H1 (cell line): ENCODE measurements at regions not wholly inside any gene's neighbourhood (a gene's known extent, or its start where the extent isn't known, plus 50 kb on each side); places are given as distances from the start of the nearest gene placed in this dataset.
"Not testable (repeated sequence)": the region's sequence is repeated elsewhere in the genome, so short reads cannot be mapped to it uniquely, and the experiment has no call there.

Experiments used
- CTCF ChIA-PET: fragments of 300-600 bp; sonication (Branson Sonifier 250); formaldehyde crosslinking; loops from one replicate; lab custom pipeline; 2021; ENCODE audit not compliant: partially characterized antibody; lab: Charles Lee
- POLR2A ChIA-PET: fragments of 300-600 bp; sonication (Branson Sonifier 250); formaldehyde crosslinking; loops from one replicate; lab custom pipeline; 2021; ENCODE audit warnings: inconsistent platforms; ENCODE audit not compliant: partially characterized antibody; lab: Charles Lee
- DNase-seq, 2 experiments: peaks; one replicate each; pipeline versions ENCODE4 v3.0.0 to v3.0.0-alpha.2; 2010 to 2022; ENCODE audit warnings: low spot score in 2 of 2, low read depth in 1 of 2, mixed read lengths in 1 of 2
- FAIRE-seq: peaks from 2 replicates; lab custom pipeline; 2011; peaks lifted over from hg19 to GRCh38; lab: Jason Lieb, UNC
- H2AFZ ChIP-seq: 2 replicates; pipeline ENCODE4 v1.8.1; 2012; ENCODE audit warnings: low read length, inconsistent platforms
- H2AK5ac ChIP-seq: 2 replicates; pipeline ENCODE4 v1.6.1; 2013; ENCODE audit warnings: low read depth, low read length
- H2BK120ac ChIP-seq: replicated peaks from 2 replicates; pipeline ENCODE3; 2013; ENCODE audit warnings: low read depth, low read length, inconsistent platforms
- H2BK12ac ChIP-seq: 2 replicates; pipeline ENCODE4 v1.6.1; 2013; ENCODE audit warnings: low read depth, low read length
- H2BK15ac ChIP-seq: 2 replicates; pipeline ENCODE4 v1.6.1; 2013; ENCODE audit warnings: low read length
- H2BK20ac ChIP-seq: 2 replicates; pipeline ENCODE4 v1.6.1; 2013; ENCODE audit warnings: low read length
- H2BK5ac ChIP-seq: 2 replicates; pipeline ENCODE4 v1.6.1; 2013; ENCODE audit warnings: low read depth, low read length
- H3K14ac ChIP-seq: 2 replicates; pipeline ENCODE4 v1.6.1; 2013; ENCODE audit warnings: inconsistent platforms; ENCODE audit not compliant: insufficient read length
- H3K18ac ChIP-seq: 2 replicates; pipeline ENCODE4 v1.6.1; 2013; ENCODE audit warnings: low read length; ENCODE audit errors: extremely low read depth
- H3K23ac ChIP-seq: 2 replicates; pipeline ENCODE4 v1.6.1; 2013; ENCODE audit warnings: inconsistent platforms; ENCODE audit not compliant: insufficient read length
- H3K23me2 ChIP-seq: 2 replicates; pipeline ENCODE4 v1.6.1; 2013; ENCODE audit warnings: low read depth, low read length
- H3K27ac ChIP-seq: 2 replicates; pipeline ENCODE4 v1.6.1; 2011; ENCODE audit warnings: low read depth, low read length, inconsistent platforms
- H3K27me3 ChIP-seq, 4 experiments: replicated peaks in 1 of 4; 1 replicate in 1 of 4; 2 replicates in 3 of 4; pipeline versions ENCODE4 v1.6.1 to v1.8.1; 2011 to 2013; ENCODE audit warnings: low read length in 3 of 4, mild to moderate bottlenecking in 3 of 4, inconsistent platforms in 2 of 4, mixed read lengths in 2 of 4, moderate library complexity in 1 of 4; ENCODE audit not compliant: control insufficient read depth in 3 of 4, insufficient read depth in 3 of 4; ENCODE audit errors: extremely low read depth in 1 of 4
- H3K36me3 ChIP-seq, 4 experiments: 2 replicates each; pipeline versions ENCODE4 v1.6.1 to v1.8.1; 2011 to 2013; ENCODE audit warnings: mild to moderate bottlenecking in 4 of 4, low read length in 3 of 4, moderate library complexity in 2 of 4, control low read depth in 1 of 4, inconsistent platforms in 1 of 4; ENCODE audit not compliant: insufficient read depth in 4 of 4, control insufficient read depth in 2 of 4
- H3K4ac ChIP-seq: replicated peaks from 2 replicates; pipeline ENCODE3; 2013; ENCODE audit warnings: low read length, low read depth, mixed read lengths, inconsistent platforms; ENCODE audit not compliant: insufficient read length
- H3K4me1 ChIP-seq, 4 experiments: replicated peaks in 1 of 4; 1 replicate in 1 of 4; 2 replicates in 3 of 4; pipeline versions ENCODE4 v1.6.1 to v1.8.1; 2011 to 2013; ENCODE audit warnings: low read length in 3 of 4, inconsistent platforms in 2 of 4, mixed read lengths in 1 of 4; ENCODE audit not compliant: insufficient read depth in 4 of 4, control insufficient read depth in 3 of 4
- H3K4me2 ChIP-seq, 2 experiments: 2 replicates each; pipeline versions ENCODE4 v1.6.1 to v1.8.1; 2011 to 2013; ENCODE audit warnings: low read depth in 2 of 2, low read length in 2 of 2, control low read depth in 1 of 2, inconsistent platforms in 1 of 2, mild to moderate bottlenecking in 1 of 2; ENCODE audit not compliant: insufficient read depth in 1 of 2
- H3K4me3 ChIP-seq, 4 experiments: fragments of 200-600, 300-600 bp in 1 of 4; sonication (generic), shearing (Covaris generic), sonication (Bioruptor Twin) in 1 of 4; 2 replicates each; pipeline versions ENCODE4 v1.5.1 to v1.8.1; 2011 to 2016; ENCODE audit warnings: low read length in 4 of 4, low read depth in 3 of 4, control low read depth in 2 of 4, inconsistent platforms in 2 of 4, mild to moderate bottlenecking in 2 of 4, mixed read lengths in 1 of 4, moderate library complexity in 1 of 4; ENCODE audit not compliant: insufficient read depth in 2 of 4; ENCODE audit errors: extremely low read depth in 1 of 4
- H3K56ac ChIP-seq: replicated peaks from 2 replicates; pipeline ENCODE3; 2013; ENCODE audit warnings: low read depth, mild to moderate bottlenecking, mixed read lengths, low read length, inconsistent platforms; ENCODE audit not compliant: insufficient read length
- H3K79me1 ChIP-seq: 2 replicates; pipeline ENCODE4 v1.6.1; 2013; ENCODE audit warnings: low read depth, low read length, control low read depth
- H3K79me2 ChIP-seq, 2 experiments: 2 replicates each; pipeline versions ENCODE4 v1.6.1 to v1.8.1; 2012 to 2013; ENCODE audit warnings: low read length in 2 of 2, mild to moderate bottlenecking in 2 of 2, inconsistent platforms in 1 of 2; ENCODE audit not compliant: insufficient read depth in 2 of 2, control insufficient read depth in 1 of 2
- H3K9ac ChIP-seq, 4 experiments: replicated peaks in 1 of 4; 1 replicate in 1 of 4; 2 replicates in 3 of 4; pipeline versions ENCODE4 v1.6.1 to v1.8.1; 2011 to 2013; ENCODE audit warnings: low read depth in 3 of 4, low read length in 3 of 4, control low read depth in 2 of 4, mild to moderate bottlenecking in 2 of 4, moderate library complexity in 2 of 4, inconsistent platforms in 1 of 4; ENCODE audit errors: extremely low read depth in 1 of 4
- H3K9me3 ChIP-seq, 2 experiments: 2 replicates each; pipeline versions ENCODE4 v1.6.1 to v1.8.1; 2012 to 2013; ENCODE audit warnings: mild to moderate bottlenecking in 2 of 2, moderate library complexity in 2 of 2, control low read depth in 1 of 2, inconsistent platforms in 1 of 2, low read depth in 1 of 2, low read length in 1 of 2, mixed read lengths in 1 of 2; ENCODE audit not compliant: insufficient read depth in 2 of 2
- H4K20me1 ChIP-seq, 2 experiments: replicated peaks in 1 of 2; 2 replicates each; pipeline versions ENCODE3 to v1.8.1; 2011 to 2013; ENCODE audit warnings: inconsistent platforms in 2 of 2, low read length in 2 of 2, mild to moderate bottlenecking in 1 of 2; ENCODE audit not compliant: insufficient read depth in 2 of 2, control insufficient read depth in 1 of 2
- H4K5ac ChIP-seq: 2 replicates; pipeline ENCODE4 v1.6.1; 2013; ENCODE audit warnings: low read length, low read depth, mixed read lengths, inconsistent platforms; ENCODE audit not compliant: insufficient read length
- H4K8ac ChIP-seq: 2 replicates; pipeline ENCODE4 v1.8.0; 2013; ENCODE audit warnings: mild to moderate bottlenecking, moderate library complexity, low read length, inconsistent platforms; ENCODE audit not compliant: insufficient read depth; ENCODE audit errors: extremely low read depth
- H4K91ac ChIP-seq: replicated peaks from 2 replicates; pipeline ENCODE3; 2013; ENCODE audit warnings: low read length, mixed read lengths, inconsistent platforms; ENCODE audit not compliant: insufficient read length
- WGBS, 2 experiments: shearing (Covaris generic) in 1 of 2; methylation state at CpG; one replicate each; pipeline versions ENCODE4 v1.1.6 to v1.1.7; 2013 to 2015; ENCODE audit warnings: low lambda C conversion rate in 2 of 2, mixed read lengths in 2 of 2, inconsistent platforms in 1 of 2, low coverage in 1 of 2, missing lambda C conversion rate in 1 of 2; ENCODE audit not compliant: insufficient replicate concordance in 2 of 2, insufficient coverage in 1 of 2, insufficient read length in 1 of 2; ENCODE audit errors: extremely low coverage in 1 of 2, missing lambda C conversion rate in 1 of 2; 5-methylcytosine and 5-hydroxymethylcytosine counted together

DNA sequence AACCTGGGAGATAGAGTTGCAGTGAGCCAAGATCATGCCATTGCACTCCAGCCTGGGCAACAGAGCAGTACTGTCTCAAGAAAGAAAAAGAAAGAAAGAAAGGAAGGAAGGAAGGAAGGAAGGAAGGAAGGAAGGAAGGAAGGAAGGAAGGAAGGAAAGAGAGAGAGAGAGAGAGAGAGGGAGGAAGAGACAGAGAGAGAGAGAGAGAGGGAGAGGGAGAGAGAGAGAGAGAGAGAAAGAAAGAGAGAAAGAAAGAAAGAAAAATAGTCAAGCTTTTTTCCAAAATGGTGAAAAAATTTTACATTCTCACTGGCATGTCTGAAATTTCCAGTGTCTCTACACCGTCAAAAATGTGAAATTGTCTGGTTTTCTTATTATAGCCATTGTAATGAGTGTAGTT lies 138.9 kb downstream of the OR13H1 start:
- H2BK12ac ChIP-seq, H2BK5ac ChIP-seq, H3K79me1 ChIP-seq, H3K4me1 ChIP-seq, H2BK120ac ChIP-seq, H3K23ac ChIP-seq, H3K14ac ChIP-seq, H2BK15ac ChIP-seq, H4K5ac ChIP-seq, H3K27me3 ChIP-seq, H4K91ac ChIP-seq, H3K9ac ChIP-seq, H4K8ac ChIP-seq, H3K4me2 ChIP-seq, H2AK5ac ChIP-seq, H3K23me2 ChIP-seq, H3K56ac ChIP-seq, H2BK20ac ChIP-seq, DNase-seq, H3K4me3 ChIP-seq, H3K9me3 ChIP-seq, H3K4ac ChIP-seq, FAIRE-seq, H2AFZ ChIP-seq, H3K27ac ChIP-seq, H3K18ac ChIP-seq, H3K79me2 ChIP-seq, H3K36me3 ChIP-seq, POLR2A ChIA-PET, H4K20me1 ChIP-seq: not testable (repeated sequence)
- 92% methylated on average over 1 of the region's 1 CpG; no CpG with 5 or more reads in 1 of the 2 experiments for WGBS, 2 experiments
- CTCF ChIA-PET, result interaction anchor here (0.5 to 0.7 kb wide), 2 partner anchors 614 to 767 kb away, joined by 3 to 5 read pairs; no protein-coding TSS in a partner anchor
